Limb (tissue), 2 donors: ENCODE measurements at regions not wholly inside any gene's neighbourhood (a gene's known extent, or its start where the extent isn't known, plus 50 kb on each side); places are given as distances from the start of the nearest gene placed in this dataset.
A peak's percentile ranks its signal among the peaks of the same experiment; 100 is the strongest.

Experiments
- DNase-seq, 2 donors: peaks; one replicate each; pipeline ENCODE4 v3.0.0-alpha.2; 2016; ENCODE audit errors: extremely low spot score in 2 of 2

DNA sequence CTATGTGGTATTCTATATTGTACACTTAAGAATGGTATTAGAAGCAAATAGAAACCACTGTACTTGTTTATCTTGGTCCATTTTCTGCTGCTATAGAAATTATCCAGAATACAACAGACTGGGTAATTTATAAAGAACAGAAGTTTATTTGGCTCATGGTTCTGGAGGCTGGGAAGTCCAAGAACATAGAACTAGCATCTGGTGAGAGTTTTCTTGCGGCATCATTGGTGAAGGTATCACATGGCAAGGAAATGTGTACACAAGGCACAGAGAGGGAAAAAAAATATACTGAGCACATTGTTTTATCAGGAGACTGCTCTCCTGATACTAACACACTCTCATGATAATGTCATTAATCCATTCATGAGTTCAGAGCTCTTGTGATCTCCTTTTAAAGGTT, 130.3 kb upstream of the STXBP6 start:
- no peak for DNase-seq

DNA sequence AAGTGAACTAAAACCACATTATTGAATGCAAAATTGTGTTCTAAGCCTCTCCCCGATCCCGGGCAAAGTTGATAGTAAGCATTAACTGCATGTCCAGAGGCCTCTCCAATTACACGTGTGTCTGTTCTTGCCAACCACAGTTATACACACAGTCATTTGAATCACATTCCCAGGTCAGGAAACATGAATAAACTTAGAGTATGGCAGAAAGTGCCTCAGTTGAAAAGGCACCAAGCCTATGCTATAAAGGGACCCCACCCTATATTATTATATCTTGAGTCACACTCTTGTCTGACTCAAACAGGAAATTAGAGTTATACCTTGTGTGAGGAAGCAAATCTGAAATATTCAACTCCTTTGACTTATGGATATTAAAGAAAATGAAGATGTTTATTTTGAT, 128.3 kb upstream of the STXBP6 start:
- no peak for DNase-seq

DNA sequence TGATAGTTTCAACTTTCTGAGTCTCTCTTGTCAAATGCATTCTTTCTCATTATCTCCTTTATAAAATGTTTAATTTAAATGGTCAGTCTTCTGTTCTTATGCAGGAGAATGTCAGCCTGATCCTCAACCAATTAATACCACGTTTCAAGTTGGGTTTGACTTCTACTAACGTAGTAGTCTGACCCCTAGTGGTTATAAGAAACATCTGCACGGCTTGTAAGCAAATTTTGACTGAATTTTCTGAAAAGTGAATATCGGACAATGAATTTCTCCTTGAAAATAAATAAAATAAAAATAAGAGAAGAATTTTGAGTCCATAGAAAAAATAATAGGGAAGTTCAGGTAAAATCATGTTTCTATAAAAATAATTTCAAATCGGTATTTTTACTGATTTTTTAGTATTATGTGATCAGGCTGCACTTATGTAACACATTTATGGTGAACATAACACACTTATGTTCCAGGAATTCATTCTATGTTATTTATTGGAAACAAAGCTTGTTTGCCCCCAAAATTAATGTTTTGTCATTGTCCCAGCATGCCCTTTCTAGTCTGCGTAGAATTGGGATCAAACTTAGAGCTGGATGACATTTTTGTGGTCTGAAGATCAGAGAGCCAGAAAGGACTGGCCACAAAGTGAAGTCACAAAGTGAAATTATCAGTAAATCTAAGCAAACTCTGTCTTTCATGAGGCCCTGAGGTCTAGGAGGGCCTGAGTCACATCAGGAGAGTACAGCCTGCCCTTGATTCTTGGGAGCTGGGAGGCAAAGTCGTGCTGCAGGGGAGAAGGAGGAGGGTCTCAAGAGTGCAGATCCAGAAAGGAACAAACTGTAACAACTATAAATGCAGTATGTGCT, 101.2 kb upstream of the STXBP6 start:
- peak in 1 of 2 donors; percentile 79 for DNase-seq

DNA sequence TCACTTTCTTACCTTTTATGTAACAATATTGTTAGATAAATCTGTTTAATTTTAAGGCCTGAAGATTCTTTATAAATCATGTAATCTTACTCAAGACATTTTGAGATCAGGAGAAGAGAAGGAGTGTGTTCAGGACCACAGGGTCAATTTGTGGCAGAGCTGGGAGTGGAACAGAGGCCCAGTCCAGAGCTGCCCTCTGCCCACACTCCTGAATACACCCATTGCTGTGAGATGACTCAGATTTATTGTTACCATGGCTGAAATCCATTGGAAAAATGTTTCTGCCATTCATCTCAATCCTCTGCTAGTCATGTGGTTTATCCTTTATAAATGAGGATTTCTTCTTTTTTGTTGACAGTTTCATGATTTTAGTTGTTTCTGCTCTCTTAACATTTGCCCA, 100.5 kb upstream of the STXBP6 start:
- DNase-seq = no peak

DNA sequence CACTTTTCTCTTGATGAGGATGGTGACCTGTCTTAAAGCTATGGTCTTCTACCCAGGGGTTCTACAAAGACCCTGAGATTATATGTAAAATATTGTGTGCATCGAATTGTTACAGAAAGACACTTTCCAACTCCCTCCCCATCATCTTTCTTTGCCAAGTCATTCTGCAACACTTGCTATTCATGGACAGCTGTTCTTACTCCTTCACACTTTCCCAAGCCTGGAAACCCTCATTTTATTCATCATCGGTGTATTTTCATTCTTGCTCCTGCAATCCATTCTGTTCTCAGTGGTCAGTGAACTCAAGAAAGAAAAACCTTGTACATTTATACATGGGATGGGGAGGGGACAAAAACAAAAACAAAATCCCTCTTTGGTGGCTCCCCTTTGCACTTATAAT, 90.5 kb upstream of the STXBP6 start:
- DNase-seq = no peak

DNA sequence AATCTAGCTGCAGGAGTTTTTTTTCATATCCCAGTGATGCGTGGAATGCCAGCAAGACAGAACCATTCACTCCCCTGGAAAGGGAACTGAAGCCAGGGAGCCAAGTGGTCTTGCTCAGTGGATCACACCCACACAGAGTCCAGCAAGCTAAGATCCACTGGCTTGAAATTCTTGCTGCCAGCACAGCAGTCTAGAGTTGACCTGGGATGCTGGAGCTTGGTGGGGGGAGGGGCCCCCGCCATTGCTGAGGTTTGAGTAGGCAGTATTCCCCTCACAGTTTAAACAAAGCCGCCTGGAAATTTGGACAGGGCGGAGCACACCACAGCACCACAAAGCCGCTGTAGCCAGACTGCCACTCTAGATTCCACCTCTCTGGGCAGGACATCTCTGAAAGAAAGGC, 86.9 kb upstream of the STXBP6 start:
- DNase-seq = no peak

DNA sequence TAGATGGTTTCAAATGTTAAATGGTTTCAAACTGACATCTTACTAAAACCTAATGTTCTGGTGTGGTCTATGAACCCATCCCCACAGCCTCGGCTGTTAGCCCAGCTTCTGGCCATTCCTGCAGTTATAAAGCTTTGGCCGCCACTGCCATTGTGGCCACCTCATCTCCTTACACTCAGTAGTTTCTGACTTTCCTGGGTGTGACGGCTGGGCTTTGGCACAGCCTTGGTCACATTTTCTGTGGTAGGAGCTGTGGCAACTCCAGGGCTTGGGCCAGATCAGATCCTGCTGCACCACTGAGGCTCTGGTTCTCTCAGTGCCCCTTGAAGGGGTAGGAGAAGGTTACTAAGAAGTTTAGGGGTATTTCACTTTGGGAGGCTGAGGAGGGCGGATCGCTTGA, 84.2 kb upstream of the STXBP6 start:
- no peak for DNase-seq

DNA sequence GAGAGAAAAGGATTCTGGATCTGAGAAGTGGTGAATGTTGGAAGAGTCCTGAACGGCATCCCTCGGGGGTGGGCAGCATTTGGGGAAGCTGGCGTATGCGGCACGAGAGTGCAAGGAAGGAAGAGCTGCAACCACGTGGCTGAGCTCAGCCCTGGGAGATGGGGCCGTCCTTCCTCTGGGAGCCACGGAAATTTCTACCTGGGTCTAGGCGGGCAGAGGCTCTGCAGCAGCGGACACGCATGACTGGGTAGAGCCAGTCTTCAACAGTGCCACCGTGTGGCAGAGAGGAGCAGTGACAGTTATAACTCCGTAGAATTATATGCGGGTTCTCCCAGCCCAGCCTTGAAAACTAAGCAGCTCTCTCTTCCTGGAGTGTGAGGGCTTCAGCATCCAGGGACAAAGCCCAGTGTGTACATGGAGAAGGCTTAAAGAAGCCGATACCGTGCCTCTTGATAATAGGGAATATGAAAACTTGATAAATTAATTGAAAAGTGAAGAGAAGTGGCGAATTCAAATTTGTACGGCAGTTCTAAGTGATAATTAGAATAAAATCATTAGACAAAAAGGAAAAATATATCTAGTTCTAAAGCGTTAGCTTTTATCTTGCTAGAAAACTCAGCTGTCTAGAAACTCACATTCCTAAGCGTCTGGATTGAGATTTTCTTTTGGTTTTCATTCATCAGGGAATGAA, 82.9 kb upstream of the STXBP6 start:
- peak; percentile 73 to 75 for DNase-seq

DNA sequence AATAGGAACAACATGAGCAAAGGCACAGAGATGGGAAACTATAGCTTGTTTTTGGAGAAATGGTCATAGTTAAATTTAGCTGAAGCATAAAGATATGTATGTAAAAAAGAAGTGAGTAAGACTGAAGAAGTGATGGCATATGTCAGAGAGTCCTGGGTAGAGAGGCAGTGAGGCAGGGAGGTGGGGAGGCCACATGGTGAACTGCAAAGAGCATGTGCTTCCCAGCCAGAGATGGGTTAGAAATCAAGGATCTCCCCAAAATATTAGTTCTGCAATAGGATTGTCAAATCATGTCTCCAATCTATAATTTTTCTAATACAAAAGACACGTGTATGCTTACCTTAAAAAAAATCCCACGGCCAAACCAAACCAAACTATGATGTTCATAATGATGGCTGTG, 82.1 kb upstream of the STXBP6 start:
- no peak for DNase-seq

DNA sequence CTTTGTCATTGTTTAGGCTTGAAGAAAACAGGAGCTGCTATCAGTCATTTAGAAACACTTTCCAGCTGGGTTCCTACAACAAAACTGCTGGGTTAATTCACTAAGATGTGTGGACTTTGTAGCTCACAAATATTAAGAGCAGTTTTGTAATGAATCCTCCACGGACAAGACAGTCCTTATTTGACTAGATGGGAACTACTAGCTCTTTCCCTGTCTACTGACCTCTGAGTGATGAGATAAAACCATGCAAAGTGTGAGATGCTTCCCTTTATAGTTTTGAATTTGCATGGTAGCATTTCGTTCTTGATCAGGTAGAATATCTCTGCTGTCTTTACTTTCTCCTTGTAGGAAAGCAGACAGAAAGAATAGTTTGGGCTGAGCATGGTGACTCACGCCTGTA, 72.9 kb upstream of the STXBP6 start:
- no peak for DNase-seq

DNA sequence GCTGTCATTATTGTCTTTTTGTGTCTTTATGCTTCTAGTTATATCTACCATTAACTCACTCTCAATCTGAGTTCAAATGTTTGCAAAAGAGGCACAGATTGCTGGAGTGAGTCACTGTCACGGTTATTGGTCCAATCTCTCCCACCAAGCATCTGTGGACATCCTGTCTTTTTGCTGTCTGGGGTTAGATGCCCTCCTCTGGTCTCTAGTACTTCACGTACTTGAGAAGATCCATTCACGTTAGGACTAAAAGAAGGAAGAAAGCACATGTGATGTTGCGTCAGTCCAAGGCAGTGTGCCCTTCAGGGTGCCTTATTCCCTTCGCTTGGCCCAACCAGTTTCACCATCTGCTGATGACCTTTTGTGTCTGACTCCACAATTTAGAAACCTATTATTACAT, 72.3 kb upstream of the STXBP6 start:
- DNase-seq = no peak

DNA sequence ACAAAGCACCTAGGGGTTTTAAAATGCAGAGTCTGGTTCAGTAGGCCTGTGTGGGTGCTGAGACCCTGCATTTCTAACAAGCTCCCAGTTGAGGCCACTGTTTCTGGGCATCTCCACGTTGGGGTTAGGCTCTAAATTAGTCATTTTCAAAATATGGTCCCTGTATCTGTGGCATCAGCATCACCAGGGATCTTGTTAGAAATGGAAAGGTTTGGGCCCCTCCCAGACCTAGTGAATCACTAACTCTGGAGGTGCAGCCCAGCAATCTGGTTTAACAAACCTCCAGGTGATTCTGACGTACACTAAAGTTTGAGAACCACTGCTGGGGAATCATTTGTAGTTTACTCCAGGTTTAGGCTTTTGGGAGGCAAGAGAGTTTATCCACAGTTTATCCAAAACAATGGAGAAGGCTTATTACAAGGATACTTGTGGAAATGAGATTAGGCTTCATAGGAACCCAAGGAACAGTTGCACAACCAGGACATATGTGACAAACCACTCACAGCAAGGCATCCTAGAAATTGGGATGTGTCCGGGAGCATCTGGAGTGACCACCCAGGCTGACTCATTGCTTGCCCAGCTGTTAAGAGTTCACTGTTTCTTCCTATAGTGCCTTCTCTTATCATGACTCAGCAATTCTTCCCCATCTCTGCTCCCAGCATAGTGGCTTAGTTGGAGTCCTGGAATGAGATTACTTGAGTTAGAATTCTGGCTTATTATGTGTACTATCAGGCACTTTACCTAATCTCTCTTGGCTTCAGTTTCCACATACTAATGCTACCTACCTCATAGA, 71.6 kb upstream of the STXBP6 start:
- DNase-seq = no peak

DNA sequence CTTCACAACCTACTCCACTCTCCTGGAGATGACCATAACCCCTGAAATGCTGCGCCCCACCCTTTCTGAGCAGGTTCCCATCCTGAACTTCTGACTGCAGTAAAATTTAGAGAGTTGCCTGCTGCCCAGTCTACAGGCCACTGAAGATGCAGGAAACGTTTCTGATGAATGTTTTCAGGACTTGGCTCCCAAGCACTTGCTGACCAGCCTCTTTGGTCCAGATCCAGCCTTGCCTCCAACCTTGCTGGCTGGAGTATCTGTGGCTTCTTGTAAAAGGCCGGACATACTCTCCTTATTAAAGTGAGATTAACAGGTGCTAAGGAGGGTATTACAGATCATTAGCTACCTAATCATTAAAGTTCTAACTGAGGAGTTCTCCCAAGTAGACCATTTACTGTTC, 70.3 kb upstream of the STXBP6 start:
- DNase-seq = no peak

DNA sequence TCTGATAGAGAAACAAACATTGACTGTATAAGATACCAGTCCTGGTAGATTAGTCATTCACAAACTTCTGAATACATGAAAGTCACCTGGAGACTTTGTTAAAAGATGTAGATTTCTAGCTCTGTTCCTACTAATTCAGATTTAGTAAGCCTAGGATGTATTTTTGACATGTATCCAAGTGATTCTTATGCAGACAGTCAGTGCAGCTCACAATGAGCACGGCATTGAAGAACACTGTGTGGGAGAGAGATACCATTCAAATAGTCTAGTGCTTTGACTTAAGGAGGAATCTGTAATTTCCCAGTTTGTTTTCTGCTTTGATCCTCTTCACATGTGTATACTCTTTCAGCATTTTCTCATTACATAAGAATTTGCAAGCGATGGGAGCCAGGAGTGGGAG, 68.7 kb upstream of the STXBP6 start:
- DNase-seq = no peak

DNA sequence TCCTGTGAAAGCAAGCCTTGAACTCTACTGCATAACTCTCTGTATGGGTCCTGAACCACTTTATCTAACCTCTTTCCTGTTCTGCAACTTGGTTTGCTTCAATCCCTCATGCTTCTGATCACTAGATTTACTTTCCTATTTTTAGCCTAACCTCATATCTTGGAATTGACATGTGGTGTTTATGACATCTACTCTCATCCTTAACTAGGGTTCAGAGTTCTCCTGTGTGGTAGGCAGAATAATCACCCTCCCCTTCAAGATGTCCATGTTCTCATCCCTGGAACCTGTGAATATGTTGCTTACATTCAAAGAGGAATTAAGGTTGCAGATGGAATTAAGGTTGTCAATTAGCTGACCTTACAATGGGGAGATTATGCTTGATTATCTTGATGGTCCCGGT, 67.4 kb upstream of the STXBP6 start:
- no peak for DNase-seq

DNA sequence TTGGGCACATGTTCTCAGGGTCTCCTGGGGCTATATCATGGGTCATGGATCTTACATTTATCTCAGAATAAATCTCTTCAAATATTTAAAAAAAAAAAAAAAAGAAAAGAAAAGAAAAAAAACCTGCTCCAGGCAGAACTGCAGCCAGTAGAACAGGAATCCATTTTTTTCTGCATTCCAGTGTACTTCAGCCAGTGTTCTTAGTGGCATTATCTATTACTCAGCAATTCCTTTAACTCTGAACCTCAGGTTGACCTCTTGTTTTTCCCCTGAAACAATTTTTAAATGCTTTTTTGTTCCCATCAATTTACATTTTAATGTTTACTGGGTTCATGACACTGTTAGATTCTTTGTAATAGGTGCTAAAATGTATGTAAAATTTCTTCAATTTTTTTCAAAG, 66.7 kb upstream of the STXBP6 start:
- DNase-seq = no peak

DNA sequence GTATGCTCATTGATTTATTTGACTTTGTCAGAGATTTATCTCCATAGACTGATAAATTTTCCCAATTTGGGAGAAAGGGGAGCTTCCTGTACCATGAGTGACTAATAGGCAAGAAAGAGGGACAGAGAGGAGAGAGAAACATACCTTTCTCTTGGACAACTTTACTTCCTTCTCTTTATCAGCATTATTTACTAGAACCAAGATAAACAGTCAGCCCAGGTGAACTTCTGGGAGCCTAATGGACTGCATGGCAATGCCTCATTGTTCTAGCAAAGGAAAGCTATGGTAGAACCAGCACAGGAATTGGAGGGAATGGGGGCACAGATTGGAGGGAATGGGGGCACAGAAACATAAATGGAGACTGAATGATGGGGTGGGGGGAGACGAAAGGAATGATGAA, 63.4 kb upstream of the STXBP6 start:
- DNase-seq = no peak

DNA sequence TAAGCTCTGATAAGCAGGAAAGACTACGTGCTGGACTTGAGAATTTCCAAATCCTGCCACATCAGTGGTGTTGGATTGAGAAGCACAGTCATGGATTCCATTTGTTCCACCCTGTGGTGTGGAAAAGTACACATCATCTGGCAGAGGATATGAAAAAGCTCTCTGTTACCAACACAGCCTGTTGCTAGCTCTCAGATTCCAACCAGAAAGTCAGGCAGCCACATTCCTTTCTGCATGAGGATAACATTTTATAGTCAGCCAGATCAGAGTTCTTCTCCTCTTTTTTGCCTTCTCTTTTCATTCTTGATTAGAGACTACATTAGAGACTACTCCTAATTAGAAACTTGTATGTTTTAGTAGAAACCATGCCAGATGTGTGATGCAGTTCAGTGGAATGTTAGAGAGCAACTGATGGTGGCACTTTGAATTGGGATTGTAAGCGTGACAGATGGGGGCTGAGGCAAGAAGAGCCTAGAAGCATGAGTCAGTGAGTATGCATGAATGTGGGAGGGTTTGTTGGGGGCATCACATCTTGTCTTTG, 61.2 kb upstream of the STXBP6 start:
- DNase-seq = peak; percentile 57 to 91

DNA sequence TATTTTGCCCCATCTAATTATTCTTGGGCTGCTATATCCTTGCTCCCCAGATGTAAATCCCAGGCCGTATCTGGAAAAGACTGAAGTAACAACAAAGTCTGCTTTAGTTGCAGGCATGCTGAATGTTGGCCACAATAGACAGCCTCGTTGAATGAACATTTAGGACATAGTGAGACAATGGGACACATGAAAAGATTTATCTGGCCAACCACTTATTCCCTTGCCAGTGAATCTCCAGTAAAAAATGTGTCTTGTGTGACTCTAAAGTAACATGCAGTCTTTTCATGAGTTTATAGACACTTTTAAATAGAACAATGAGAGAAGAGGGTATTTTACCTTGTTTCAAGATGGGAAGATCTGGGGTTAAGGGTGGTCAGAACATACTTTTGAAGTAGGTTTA, 60.2 kb upstream of the STXBP6 start:
- DNase-seq = no peak

DNA sequence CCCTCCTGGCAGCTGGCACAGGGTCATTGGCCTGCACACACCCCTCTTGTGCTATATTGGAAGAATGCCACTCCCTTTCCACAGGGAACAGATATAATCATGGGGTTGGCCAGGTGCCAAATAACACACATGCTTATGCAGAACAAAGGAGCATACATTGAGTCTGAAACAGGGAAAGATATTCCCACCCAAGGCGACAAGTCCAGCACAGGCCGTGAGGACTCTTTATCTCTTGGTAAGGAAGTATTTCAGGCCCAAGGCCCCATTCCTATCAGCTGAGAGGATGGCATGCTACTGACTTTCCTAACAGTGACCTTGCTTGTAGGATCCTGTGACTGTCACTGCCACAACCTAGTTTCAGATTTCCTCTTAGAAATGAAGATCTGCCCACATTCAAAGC, 59.0 kb upstream of the STXBP6 start:
- DNase-seq = peak; percentile 51 to 57

DNA sequence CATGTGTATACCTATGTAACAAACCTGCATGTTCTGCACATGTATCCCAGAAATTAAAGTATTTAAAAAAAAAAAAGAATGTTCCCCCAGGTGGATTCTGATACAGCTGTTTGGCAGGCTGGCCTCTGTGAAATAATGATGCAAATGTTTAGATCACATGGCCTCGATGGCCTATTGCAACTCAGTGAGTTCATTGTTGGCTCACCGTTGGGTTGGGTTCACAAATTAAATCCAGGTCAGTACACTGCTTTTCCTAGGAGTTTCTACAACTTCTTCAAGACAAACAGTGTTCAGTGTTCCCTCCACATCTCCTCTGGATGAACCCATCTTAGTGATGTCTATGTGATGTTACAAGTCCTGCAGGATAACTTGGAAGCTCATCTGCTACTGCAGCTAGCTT, 58.3 kb upstream of the STXBP6 start:
- no peak for DNase-seq

DNA sequence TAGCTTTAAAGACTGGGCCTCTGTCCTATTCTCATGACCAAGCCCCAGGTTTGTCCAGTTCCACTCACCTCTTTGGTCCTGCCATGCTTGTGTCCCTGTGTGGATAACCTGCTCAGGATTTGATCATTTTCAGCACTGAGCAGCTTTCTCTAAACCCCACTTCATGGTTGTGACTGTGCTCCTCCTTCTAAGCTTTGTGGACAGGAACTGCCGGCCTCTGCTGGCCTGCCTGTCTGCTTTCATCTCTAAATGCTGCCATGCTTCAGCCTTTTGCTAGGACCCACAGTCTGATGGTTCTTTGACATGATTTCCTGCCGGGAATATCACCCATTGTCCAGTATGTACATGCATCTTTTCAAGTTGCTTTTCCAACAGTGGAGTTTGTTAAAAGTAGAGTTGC, 53.9 kb upstream of the STXBP6 start:
- no peak for DNase-seq
